WTC11 (cell line): ENCODE measurements at regions not wholly inside any gene's neighbourhood (a gene's known extent, or its start where the extent isn't known, plus 50 kb on each side); places are given as distances from the start of the nearest gene placed in this dataset.

Experiments used
- CREB1 ChIP-seq: sonication (generic); formaldehyde crosslinking; IDR thresholded peaks from 2 replicates; pipeline ENCODE4 v1.8.0; 2023; ENCODE audit warnings: mild to moderate bottlenecking, missing genetic modification reagents
- CREM ChIP-seq: sonication (generic); formaldehyde crosslinking; IDR thresholded peaks from 2 replicates; pipeline ENCODE4 v1.8.1; 2022; ENCODE audit warnings: mild to moderate bottlenecking, missing genetic modification reagents, moderate library complexity
- IRF2 ChIP-seq: sonication (generic); formaldehyde crosslinking; IDR thresholded peaks from 2 replicates; pipeline ENCODE4 v1.8.0; 2022; ENCODE audit warnings: low read depth, missing genetic modification reagents, borderline replicate concordance
- TF ChIP-seq, protein P1 (sequence below): fragments of 200-600 bp; IDR thresholded peaks from 2 replicates; pipeline ENCODE4 v1.8.0; 2022; ENCODE audit warnings: antibody characterized with exemption
- TF ChIP-seq, protein P2 (sequence below): sonication (generic); formaldehyde crosslinking; IDR thresholded peaks from 2 replicates; pipeline ENCODE4 v1.8.1; 2022; ENCODE audit warnings: missing genetic modification reagents, borderline replicate concordance

- TF ChIP-seq, protein P1, sequence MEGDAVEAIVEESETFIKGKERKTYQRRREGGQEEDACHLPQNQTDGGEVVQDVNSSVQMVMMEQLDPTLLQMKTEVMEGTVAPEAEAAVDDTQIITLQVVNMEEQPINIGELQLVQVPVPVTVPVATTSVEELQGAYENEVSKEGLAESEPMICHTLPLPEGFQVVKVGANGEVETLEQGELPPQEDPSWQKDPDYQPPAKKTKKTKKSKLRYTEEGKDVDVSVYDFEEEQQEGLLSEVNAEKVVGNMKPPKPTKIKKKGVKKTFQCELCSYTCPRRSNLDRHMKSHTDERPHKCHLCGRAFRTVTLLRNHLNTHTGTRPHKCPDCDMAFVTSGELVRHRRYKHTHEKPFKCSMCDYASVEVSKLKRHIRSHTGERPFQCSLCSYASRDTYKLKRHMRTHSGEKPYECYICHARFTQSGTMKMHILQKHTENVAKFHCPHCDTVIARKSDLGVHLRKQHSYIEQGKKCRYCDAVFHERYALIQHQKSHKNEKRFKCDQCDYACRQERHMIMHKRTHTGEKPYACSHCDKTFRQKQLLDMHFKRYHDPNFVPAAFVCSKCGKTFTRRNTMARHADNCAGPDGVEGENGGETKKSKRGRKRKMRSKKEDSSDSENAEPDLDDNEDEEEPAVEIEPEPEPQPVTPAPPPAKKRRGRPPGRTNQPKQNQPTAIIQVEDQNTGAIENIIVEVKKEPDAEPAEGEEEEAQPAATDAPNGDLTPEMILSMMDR = 0 out of 2 replicates have a peak, but pooled peaks have one; percentile 14
- no peak for TF ChIP-seq IRF2
- no peak for TF ChIP-seq CREM
- TF ChIP-seq, protein P2, sequence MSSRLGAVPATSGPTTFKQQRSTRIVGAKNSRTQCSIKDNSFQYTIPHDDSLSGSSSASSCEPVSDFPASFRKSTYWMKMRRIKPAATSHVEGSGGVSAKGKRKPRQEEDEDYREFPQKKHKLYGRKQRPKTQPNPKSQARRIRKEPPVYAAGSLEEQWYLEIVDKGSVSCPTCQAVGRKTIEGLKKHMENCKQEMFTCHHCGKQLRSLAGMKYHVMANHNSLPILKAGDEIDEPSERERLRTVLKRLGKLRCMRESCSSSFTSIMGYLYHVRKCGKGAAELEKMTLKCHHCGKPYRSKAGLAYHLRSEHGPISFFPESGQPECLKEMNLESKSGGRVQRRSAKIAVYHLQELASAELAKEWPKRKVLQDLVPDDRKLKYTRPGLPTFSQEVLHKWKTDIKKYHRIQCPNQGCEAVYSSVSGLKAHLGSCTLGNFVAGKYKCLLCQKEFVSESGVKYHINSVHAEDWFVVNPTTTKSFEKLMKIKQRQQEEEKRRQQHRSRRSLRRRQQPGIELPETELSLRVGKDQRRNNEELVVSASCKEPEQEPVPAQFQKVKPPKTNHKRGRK = no peak
- TF ChIP-seq CREB1 = no peak
Observed at GRCh38 chr7:42736931-42737330, 174.9 kb downstream of the C7orf25 start.
